ENCODE measurements at regions not wholly inside any gene's neighbourhood (a gene's known extent, or its start where the extent isn't known, plus 50 kb on each side); places are given as distances from the start of the nearest gene placed in this dataset.

DNA sequence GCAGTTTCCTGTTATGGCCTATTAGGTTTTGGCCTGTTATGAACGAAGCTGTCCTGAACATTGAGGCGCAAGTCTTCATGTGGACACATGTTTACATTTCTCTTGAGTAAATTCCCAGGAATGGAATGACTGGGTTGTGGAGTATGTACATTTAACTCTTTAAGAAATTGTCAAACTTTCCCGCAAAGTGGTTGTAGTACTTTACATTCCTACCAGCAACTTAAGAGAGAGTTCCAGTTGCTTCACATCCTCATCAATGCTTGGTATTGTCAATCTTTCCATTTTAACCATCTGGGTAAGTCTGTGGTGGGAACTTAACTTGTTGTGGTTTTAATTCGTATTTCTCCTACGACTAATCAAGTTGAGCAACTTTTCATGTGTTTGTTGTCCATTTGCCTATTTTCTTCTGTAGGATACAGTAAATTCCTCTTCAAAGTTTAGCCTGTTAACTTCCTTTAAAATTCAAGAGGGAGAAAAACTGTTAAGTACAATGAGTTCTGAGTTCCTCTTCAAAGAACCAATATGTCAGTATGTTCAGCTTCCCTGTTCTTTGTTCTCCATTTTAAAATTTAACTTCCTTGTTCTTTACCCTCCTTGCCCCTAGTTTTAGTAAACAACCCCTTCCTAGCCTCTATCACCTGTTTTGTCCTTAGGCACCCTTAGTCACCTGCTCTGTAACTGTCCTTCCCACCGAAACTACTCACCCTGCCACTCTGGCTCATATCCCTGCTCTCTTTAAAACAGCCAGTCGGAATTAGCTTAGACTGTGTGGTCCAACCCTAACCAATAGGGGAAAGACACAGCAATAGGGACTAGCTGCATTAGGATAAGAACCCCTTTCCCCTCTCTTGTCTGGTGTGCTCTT, 74.0 kb downstream of the FAM241B start:
- no peak for TF ChIP-seq ZSCAN23 (tag by site-specific recombination; IDR thresholded peaks at IDR 0.05)
- no peak for TF ChIP-seq SCRT1 (tag by site-specific recombination; IDR thresholded peaks at IDR 0.05; ENCODE audit: borderline replicate concordance)
- H3K4me3 ChIP-seq (ENCODE audit: low read depth, low read length) = no peak overlapping the region
- CTCF ChIA-PET = interaction anchor here (1.2 kb wide), 1 partner anchor 12 kb away, joined by 3 read pairs; no protein-coding TSS in a partner anchor
- no peaks in the 10 kb centered on the region for H3K36me3 ChIP-seq (ENCODE audit: control insufficient read depth in 2 of 2, insufficient read depth in 1 of 2, low read length in 2 of 2)
- H3K4me1 ChIP-seq (ENCODE audit: control insufficient read depth, insufficient read depth, low read length) = no peaks in the 10 kb centered on the region
- H3K27ac ChIP-seq (ENCODE audit: extremely low read depth, low read depth, low read length) = no peak overlapping the region
- POLR2A ChIA-PET = no interaction called here
- H3K9me3 ChIP-seq (ENCODE audit: control insufficient read depth, insufficient read depth, low read depth, low read length) = no peaks in the 10 kb centered on the region

- H3K9me3 ChIP-seq (ENCODE audit: control insufficient read depth, insufficient read depth, low read depth, low read length) = no peaks in the 10 kb centered on the region
- POLR2A ChIA-PET = no interaction called here
- no peaks in the 10 kb centered on the region for H3K36me3 ChIP-seq (ENCODE audit: control insufficient read depth in 2 of 2, insufficient read depth in 1 of 2, low read length in 2 of 2)
- H3K4me3 ChIP-seq (ENCODE audit: low read depth, low read length) = no peak overlapping the region
- CTCF ChIA-PET = interaction anchor here (0.6 to 1.5 kb wide), 6 partner anchors 13 to 756 kb away, joined by 3 to 6 read pairs (median 4); no protein-coding TSS in a partner anchor
- TF ChIP-seq ZNF624 (tag by site-specific recombination; IDR thresholded peaks at IDR 0.05) (no peak), ZIC2 (tag by site-specific recombination; IDR thresholded peaks at IDR 0.05) (peak; percentile 80), ZNF23 (tag by site-specific recombination; IDR thresholded peaks at IDR 0.05; ENCODE audit: borderline replicate concordance) (no peak), ZBTB44 (tag by site-specific recombination; IDR thresholded peaks at IDR 0.05) (no peak), SCRT1 (tag by site-specific recombination; IDR thresholded peaks at IDR 0.05; ENCODE audit: borderline replicate concordance) (no peak), ZEB2 (tag by site-specific recombination; IDR thresholded peaks at IDR 0.05) (no peak), ZNF473 (tag by site-specific recombination; IDR thresholded peaks at IDR 0.05) (no peak), GLIS1 (tag by site-specific recombination; IDR thresholded peaks at IDR 0.05) (peak; percentile 90), MYNN (tag by site-specific recombination; IDR thresholded peaks at IDR 0.05; ENCODE audit: borderline replicate concordance) (no peak)
- TF ChIP-seq, protein P1, sequence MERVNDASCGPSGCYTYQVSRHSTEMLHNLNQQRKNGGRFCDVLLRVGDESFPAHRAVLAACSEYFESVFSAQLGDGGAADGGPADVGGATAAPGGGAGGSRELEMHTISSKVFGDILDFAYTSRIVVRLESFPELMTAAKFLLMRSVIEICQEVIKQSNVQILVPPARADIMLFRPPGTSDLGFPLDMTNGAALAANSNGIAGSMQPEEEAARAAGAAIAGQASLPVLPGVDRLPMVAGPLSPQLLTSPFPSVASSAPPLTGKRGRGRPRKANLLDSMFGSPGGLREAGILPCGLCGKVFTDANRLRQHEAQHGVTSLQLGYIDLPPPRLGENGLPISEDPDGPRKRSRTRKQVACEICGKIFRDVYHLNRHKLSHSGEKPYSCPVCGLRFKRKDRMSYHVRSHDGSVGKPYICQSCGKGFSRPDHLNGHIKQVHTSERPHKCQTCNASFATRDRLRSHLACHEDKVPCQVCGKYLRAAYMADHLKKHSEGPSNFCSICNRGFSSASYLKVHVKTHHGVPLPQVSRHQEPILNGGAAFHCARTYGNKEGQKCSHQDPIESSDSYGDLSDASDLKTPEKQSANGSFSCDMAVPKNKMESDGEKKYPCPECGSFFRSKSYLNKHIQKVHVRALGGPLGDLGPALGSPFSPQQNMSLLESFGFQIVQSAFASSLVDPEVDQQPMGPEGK (tag by site-specific recombination; IDR thresholded peaks at IDR 0.05) = no peak
- H3K27ac ChIP-seq (ENCODE audit: extremely low read depth, low read depth, low read length) = no peak overlapping the region
- H3K4me1 ChIP-seq (ENCODE audit: control insufficient read depth, insufficient read depth, low read length) = no peaks in the 10 kb centered on the region
These were observed 79.4 kb downstream of the FAM241B start for GRCh38 chr10:69709366-69709941.

DNA sequence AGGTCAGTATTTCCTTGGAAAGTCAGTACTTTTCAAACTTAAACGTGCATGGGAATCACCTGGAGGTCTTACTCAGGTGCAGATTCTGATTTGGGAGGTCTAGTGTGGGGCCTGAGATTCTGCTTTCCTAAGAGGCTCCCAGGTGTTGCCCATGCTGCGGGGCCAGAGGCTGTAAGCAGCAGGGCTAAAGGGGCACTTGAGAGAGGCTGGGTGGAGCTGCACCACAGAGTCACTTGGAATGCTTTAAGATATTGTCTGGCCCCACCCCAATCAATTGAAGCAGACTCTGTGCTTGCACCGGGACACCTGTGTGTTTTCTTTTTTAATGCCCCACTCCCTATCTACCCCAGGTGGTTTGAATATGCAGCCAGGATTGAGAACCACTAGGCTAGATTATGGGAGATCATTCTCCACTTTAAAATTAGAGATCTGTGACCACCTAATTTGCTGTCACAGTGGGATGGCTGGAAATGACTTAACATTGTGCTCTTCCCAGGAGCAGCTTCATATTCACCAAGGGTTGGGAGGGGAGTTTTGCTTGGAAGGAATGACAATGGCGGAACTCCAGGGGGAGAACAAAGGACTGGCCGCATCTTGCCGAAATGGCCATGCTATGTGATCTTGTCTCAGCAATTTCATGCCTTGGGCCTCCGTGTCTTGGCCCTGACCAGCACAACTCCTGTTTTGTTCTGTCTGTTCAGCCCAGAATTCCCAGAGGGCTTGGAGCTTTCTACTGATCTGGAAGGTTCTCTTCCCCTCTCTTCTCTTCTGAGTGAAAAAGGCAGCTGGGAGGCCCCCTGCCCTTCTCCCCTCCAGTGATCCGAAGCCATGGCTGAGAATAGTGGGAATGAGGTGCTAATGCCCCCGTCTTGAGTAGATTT, 80.2 kb downstream of the FAM241B start:
- POLR2A ChIA-PET = no interaction called here
- TF ChIP-seq EGR2 (tag by site-specific recombination; IDR thresholded peaks at IDR 0.05; ENCODE audit: low read depth) = no peak
- no peak for TF ChIP-seq ZNF561 (tag by site-specific recombination; IDR thresholded peaks at IDR 0.05; ENCODE audit: borderline replicate concordance)
- TF ChIP-seq ZNF184 (tag by site-specific recombination; IDR thresholded peaks at IDR 0.05) = no peak
- TF ChIP-seq, protein P2, sequence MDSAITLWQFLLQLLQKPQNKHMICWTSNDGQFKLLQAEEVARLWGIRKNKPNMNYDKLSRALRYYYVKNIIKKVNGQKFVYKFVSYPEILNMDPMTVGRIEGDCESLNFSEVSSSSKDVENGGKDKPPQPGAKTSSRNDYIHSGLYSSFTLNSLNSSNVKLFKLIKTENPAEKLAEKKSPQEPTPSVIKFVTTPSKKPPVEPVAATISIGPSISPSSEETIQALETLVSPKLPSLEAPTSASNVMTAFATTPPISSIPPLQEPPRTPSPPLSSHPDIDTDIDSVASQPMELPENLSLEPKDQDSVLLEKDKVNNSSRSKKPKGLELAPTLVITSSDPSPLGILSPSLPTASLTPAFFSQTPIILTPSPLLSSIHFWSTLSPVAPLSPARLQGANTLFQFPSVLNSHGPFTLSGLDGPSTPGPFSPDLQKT (IDR thresholded peaks at IDR 0.05; ENCODE audit: borderline replicate concordance, low read depth, low read length) = no peak
- TF ChIP-seq, protein P3, sequence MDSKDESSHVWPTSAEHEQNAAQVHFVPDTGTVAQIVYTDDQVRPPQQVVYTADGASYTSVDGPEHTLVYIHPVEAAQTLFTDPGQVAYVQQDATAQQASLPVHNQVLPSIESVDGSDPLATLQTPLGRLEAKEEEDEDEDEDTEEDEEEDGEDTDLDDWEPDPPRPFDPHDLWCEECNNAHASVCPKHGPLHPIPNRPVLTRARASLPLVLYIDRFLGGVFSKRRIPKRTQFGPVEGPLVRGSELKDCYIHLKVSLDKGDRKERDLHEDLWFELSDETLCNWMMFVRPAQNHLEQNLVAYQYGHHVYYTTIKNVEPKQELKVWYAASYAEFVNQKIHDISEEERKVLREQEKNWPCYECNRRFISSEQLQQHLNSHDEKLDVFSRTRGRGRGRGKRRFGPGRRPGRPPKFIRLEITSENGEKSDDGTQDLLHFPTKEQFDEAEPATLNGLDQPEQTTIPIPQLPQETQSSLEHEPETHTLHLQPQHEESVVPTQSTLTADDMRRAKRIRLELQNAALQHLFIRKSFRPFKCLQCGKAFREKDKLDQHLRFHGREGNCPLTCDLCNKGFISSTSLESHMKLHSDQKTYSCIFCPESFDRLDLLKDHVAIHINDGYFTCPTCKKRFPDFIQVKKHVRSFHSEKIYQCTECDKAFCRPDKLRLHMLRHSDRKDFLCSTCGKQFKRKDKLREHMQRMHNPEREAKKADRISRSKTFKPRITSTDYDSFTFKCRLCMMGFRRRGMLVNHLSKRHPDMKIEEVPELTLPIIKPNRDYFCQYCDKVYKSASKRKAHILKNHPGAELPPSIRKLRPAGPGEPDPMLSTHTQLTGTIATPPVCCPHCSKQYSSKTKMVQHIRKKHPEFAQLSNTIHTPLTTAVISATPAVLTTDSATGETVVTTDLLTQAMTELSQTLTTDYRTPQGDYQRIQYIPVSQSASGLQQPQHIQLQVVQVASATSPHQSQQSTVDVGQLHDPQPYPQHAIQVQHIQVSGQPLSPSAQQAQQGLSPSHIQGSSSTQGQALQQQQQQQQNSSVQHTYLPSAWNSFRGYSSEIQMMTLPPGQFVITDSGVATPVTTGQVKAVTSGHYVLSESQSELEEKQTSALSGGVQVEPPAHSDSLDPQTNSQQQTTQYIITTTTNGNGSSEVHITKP (tag by site-specific recombination; IDR thresholded peaks at IDR 0.05) = no peak
- TF ChIP-seq PRDM1 (tag by site-specific recombination; IDR thresholded peaks at IDR 0.05) = no peak
- no peak for TF ChIP-seq ZNF112 (tag by site-specific recombination; IDR thresholded peaks at IDR 0.05)
- TF ChIP-seq ZNF549 (tag by site-specific recombination; IDR thresholded peaks at IDR 0.05) = no peak
- TF ChIP-seq ZNF747 (tag by site-specific recombination; IDR thresholded peaks at IDR 0.05) = no peak

More for the DNA sequence above, 80.2 kb downstream of the FAM241B start:
- H3K36me3 ChIP-seq (ENCODE audit: control insufficient read depth in 2 of 2, insufficient read depth in 1 of 2, low read length in 2 of 2) = no peaks in the 10 kb centered on the region
- CTCF ChIA-PET = interaction anchor here (0.7 to 1.5 kb wide), 2 partner anchors 14 to 756 kb away, joined by 3 to 6 read pairs; no protein-coding TSS in a partner anchor
- no peaks in the 10 kb centered on the region for H3K4me1 ChIP-seq (ENCODE audit: control insufficient read depth, insufficient read depth, low read length)
- H3K4me3 ChIP-seq (ENCODE audit: low read depth, low read length) = no peak overlapping the region
- no peak overlapping the region for H3K27ac ChIP-seq (ENCODE audit: extremely low read depth, low read depth, low read length)
- no peaks in the 10 kb centered on the region for H3K9me3 ChIP-seq (ENCODE audit: control insufficient read depth, insufficient read depth, low read depth, low read length)
